GM21447 (cell line): ENCODE measurements at regions not wholly inside any gene's neighbourhood (a gene's known extent, or its start where the extent isn't known, plus 50 kb on each side); places are given as distances from the start of the nearest gene placed in this dataset.
"Not testable (repeated sequence)": the region's sequence is repeated elsewhere in the genome, so short reads cannot be mapped to it uniquely, and the experiment has no call there.

Experiments
- ATAC-seq: cut with Tn5 transposase; IDR thresholded peaks from one replicate; pipeline ENCODE4 v1.9.1; 2021; ENCODE audit not compliant: unreplicated experiment

DNA sequence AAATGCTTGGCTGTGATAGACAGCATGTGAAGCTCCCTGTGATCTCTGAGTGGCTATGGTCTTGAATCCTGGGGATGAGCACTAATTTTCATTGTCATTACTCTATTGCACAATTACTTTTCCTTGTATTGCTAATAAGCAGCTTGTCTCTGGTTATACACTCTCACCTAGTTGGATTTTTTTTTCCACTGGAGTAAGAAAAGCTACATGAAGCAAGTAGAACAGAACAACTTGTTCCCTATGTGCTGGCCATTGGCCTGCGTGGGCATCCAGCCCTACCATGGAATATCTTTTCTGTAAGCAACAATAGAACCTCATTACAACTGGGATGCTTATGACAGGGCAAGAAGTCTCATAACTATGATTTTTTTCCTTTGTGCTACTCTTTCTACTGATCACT is 807.4 kb downstream of the TNS3 start:
- ATAC-seq, result no peak

- no peak for ATAC-seq
Measured at GRCh38 chr7:46772776-46773175, 809.1 kb downstream of the TNS3 start.

- no peak for ATAC-seq
Measured at GRCh38 chr7:46767071-46767470, 814.8 kb downstream of the TNS3 start.

DNA sequence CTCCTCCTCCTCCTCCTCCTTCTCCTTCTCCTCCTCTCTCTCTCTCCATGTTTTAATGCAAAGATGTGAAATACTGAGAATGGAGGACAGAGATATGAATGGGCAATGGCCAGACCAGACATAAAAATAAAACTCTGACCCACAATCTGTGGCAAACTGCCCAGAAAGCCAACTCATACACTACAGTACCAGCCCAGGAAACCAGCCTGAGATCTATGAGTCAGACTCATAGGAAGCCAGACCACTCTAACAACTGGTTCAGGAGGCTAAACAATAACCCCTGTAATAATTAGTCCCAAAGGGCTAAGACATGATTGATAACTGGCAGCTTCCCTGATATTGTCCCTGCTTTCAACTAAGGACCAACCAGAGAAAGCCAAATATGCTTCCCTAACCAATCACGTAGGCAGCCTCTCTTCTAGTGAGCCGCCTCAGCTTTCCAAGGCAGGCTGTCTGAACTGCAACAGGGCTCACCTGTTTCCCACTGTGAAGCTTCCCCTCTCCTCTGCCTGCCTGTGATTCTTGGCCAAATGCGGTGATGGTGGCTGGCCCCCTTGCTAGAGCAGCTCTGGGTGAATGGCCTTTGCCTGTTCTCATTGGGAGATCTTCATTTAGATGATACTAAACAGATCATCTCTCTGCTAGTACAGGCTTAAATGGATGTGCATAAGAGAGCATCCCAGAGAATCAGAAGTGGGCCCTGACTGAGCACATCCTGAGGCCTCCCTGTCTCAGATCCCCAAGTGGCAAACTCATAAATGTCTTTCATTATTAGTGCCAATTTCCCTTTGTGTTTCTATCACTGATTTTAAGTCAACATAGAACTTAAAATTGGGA is 817.6 kb downstream of the TNS3 start:
- ATAC-seq, result no peak

GRCh38 chr7:46763344-46763743 is 818.6 kb downstream of the TNS3 start:
- no peak for ATAC-seq

- no peak for ATAC-seq
Measured at GRCh38 chr7:46759711-46760480, 822.0 kb downstream of the TNS3 start.

GRCh38 chr7:46756996-46757395 is 824.9 kb downstream of the TNS3 start:
- no peak for ATAC-seq

- no peak for ATAC-seq
Measured at GRCh38 chr7:46756256-46756655, 825.7 kb downstream of the TNS3 start.

DNA sequence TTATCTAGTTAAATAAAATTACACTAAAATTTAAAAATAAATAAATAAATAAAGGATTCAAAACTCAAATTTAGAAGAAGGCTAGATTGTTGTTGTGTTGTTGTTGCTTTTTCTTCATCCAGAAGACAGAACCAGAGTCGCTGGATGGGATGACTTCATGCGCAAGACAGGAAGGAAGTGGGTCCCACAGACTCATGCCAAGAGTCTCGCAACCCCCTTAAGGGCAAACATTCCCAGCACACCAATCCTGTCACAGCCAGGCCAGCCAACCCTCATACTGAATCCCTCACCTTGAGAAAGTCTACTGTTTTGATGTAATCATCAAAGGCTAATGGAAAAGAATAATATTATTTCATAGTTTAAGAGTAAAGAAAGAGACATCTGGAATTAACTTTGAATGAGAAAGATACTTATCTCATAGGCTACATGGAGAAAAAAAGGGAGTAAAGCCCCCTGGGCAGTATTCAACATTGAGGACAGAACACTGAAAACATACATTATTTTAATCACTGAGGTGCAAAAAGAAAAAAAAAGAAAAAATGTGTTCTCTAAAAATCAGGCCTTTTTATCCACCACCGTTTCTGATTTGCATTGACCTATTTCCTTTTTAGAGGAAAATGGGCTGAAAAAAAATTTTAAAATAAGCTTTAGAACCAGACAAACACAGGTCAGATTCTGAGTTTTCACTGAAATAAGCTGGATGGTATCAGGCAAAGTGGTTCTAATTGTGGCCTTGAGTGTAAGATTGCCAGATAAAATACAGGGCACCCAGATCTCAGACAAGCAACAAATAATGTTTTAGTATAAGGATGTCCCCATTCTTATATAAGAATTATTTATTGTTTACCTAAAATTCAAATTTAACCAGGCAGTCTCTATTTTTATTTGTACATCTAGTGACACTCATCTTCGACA is 826.5 kb downstream of the TNS3 start:
- ATAC-seq, result no peak

DNA sequence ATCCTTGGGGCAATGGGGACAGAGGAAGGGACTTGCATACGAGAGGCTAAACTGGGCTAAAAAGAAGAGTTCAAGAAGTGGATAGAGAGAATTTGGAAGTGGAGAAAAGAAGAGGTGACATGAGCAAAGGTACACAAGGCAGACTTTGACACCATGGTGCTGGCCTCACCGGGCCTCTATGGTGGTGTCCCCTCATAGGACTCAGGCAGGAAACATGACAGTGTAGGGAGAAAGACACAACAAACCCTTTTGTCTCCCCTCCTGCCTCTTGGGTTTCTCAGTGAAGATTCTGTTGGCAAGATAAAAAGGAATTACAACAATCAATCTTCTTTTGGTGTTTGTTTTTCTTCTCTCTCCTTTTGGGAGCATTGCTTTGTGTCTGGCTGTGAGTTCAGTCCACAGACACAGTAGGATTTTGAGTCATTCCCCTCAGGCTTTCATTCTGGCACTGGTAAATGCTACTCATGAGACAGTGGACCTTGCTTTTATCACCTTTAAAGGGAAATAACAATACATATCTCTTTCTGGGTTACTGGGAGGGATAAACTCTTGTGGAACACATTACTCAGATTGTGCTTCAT is 827.7 kb downstream of the TNS3 start:
- no peak for ATAC-seq

- ATAC-seq, result no peak
Measured at GRCh38 chr7:46753662-46754061, 828.2 kb downstream of the TNS3 start.

GRCh38 chr7:46752881-46753366 is 829.0 kb downstream of the TNS3 start:
- no peak for ATAC-seq

- ATAC-seq, result not testable (repeated sequence)
Measured at GRCh38 chr7:46751927-46752723, 829.8 kb downstream of the TNS3 start.

DNA sequence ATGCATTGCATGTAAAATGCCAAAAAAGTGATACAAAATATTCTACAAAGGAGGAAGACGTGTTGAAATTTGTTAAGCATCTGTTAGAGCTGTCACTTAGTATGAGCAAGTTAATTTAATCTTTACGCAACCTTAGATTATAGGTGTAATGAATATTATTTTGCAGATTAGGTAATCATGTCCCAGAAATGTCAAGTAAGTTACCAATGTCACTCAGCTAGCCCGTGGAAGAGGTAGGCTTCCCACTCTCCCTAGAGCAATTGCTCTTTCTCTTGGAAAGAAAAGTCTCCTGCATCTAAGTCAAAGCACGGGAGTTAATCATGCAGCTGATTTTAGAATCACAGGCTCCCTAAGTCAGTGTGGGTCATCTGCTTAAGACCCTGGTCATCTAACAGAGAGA is 830.4 kb upstream of the IGFBP3 start:
- no peak for ATAC-seq

GRCh38 chr7:46750321-46750865 is 829.3 kb upstream of the IGFBP3 start:
- no peak for ATAC-seq

- ATAC-seq, result no peak
Measured at GRCh38 chr7:46747869-46748576, 827.0 kb upstream of the IGFBP3 start.

DNA sequence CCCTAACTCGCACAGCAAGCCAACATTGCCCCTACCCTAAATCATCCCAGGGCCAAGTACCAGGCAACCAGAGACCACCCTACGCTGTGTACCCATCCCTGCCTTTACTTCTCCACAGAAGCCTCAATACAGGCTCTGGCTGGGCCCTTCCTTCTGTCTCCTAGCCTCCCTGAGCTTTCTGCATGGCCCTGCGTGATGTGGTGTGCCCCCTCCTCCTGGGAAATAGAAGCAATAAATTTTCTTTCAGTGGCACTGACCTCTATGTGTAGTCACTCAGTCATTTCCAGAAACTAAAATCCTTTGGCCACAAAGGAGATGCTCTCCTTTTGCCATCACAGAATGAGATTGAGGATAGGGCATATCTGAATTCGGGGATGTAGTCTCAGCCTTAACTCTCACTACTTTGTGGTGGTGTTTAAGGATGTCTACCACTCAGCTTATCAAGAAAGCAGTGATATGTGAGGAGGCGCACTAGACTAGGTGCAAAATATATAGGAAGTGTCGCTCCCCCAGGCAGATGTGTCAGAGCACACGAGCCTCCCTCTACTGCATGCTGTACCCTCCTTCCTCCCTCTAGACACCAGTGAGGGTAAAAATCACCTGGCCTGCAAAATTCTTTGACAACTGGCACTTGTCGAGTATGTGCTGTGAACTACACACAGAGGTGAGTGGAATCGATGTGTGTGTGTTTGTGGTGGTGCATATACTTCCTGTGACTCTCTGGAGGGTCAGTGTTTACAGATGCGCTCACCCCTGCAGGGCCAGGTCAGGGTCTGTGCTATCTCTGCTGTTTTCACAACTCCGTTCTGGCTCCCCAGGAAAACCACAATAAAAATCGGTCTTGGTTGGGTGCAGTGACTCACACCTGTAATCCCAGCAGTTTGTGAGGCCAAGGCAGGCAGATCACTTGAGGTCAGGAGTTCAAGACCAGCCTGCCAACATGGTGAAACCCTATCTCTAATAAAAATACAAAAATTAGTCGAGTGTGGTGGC is 825.9 kb upstream of the IGFBP3 start:
- ATAC-seq, result no peak

GRCh38 chr7:46745707-46746090 is 824.6 kb upstream of the IGFBP3 start:
- no peak for ATAC-seq
